Right lung (tissue), 2 donors: ENCODE measurements at regions not wholly inside any gene's neighbourhood (a gene's known extent, or its start where the extent isn't known, plus 50 kb on each side); places are given as distances from the start of the nearest gene placed in this dataset.

Experiments
- DNase-seq, 2 donors: peaks; one replicate each; pipeline ENCODE4 v3.0.0-alpha.2; 2013

DNA sequence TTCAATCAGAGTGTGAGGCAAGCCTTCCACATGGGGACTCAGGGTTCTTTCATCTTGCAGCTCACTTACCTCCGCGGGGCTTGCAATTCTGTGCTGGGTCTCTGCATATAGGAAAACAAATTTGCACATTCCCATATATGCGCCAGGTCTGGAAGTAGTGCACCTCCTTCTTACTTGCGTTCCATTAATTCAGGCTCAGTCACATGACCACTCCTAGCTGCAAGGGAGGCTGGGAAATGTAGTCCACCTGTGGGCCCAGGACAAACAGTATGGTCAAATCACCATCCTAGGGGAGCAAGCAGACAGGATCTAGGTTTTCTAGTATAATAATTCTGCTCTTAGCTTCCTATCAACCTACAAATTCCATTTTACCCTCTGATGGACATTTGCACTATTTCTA lies 160.4 kb downstream of the AACS start:
- DNase-seq: no peak

DNA sequence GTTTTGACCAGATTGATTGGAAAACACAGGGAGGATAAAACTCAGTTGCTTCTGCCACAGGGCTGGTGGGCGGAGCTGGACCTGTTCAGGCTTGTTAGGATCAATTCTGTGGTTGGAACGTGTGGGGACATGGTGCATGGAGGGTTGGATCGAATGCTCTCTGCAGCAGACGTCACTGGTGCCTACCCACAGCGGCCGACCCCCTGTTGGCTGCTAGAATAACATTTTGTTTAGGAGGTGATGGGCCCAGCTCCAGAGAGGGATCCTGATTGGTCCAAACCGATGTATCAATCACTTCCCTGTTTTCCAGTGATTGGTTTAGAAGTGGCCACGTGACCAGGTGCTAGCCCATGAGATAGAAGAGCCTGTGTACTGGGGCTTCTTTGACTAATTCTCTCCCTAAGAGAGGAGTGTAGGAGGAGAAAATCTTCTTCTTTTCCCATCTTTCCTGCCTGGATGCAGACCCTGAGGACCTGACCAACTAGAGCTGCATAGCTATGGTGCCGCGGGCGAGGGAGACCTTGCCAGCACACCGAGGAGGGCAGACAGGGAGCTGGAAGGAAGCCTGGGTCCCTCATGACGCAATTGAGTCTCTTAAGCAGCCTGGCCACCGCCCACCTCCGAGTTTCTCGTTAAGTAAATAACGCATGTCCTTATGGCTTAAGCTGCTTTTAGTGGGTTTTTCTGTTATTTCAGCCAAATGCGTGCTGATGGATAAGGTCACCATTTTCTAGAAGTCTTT lies 163.5 kb downstream of the AACS start:
- DNase-seq: no peak

DNA sequence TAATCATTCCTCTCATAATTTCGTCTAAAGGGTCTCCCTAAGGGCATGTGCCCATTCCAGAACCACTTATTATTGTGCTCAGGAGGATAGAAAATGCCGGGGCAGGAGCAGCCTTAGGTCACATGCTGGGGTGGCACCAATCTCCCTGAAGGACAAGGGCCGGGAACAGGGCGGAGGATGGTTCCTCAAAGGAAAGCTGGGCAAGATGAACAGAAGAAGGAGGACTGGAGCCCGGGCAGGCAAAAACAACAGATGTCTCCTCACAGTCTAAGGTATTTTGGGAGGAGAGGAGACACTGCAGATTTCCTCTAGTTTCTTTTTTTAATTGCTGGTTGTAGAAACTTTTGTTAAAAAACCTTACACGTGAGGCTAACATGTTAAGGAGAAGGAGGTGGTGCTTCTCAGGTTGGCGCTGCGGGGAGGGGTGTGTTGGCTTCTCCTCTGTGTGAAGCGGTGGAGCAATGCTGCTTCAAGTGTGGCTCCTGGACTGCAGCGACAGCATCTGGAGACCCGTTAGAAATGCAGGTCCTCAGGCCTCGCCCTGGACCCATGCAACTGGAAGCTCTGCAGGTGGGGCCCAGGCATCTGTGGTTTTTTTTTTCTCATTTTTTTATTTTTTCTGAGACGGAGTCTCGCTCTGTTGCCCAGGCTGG lies 164.8 kb downstream of the AACS start:
- DNase-seq: no peak

DNA sequence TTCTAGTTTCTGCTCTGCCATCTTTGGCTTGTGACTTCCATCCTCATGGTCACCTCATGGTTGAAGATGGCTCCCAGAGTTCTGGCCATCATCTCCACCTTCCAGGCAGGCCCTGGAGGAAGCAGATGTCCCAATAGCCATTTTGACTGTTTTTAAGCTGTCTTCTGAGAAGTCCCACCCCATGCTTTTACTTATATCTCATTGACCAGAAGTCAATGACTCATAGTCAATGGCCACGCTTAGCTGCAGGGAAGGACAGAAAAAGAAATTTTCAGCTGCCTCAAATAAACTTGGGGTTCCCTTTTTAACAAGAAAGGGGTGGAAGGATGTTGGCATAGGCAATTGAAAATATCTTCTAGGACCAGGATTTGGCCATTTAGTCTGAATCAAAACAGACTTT lies 168.1 kb downstream of the AACS start:
- no peak for DNase-seq

DNA sequence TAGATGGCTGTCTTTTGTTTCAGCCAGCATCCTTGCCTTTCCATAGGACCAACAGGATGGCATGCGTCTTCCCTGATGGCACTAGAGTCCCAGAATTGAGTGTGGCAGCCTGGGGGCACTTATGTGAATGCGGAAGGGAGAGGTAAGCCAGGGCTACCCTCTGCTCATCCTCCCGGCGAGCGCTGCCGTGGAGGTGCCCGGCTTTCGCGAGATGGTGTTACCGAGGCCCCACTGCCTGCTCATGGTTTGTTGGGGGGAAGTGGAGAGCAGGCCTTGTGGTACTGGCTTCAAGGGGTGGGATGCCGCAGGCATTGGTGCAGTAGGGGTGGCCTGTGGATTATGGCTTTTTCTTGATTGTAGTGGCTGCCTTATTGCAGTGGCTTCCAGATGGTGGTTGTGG lies 174.3 kb downstream of the AACS start:
- DNase-seq: no peak

DNA sequence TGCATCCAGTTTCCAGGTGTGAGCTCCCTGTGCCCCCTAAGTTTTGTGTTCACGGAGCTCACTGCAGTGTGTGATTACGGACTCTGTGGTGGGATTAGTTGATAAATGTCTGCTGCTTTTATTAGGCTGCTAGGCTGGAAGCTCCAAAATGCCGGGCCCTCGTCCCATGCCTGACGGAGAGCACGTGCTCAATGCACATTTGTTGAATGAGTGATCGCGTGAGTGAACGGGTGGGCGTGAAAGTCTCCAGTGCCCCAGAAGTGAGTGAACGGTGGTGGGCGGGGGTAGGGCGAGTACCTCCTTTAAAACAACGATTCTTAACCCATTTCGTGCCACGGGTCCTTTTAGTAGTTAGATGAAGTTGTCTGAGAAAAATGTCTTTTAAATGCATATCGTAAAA lies 175.5 kb downstream of the AACS start:
- DNase-seq: no peak

DNA sequence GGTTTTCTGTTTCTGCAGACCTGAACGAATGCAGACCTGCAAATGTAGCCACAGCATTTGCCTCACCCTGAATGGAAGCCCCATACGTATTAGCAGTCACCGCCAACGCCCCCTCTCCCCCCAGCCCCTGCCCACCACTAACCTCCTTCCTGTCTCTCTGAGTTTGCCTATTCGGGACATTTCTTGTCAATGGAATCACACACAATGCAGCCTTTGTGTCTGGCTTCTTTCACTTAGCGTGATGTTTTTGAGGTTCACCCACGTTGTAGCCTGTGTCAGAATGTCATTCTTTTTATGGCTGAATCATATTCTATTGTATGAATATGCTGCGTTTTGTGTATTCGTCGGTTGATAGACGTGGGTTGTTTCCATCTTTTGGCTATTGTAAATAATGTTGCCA lies 178.6 kb downstream of the AACS start:
- DNase-seq: no peak

DNA sequence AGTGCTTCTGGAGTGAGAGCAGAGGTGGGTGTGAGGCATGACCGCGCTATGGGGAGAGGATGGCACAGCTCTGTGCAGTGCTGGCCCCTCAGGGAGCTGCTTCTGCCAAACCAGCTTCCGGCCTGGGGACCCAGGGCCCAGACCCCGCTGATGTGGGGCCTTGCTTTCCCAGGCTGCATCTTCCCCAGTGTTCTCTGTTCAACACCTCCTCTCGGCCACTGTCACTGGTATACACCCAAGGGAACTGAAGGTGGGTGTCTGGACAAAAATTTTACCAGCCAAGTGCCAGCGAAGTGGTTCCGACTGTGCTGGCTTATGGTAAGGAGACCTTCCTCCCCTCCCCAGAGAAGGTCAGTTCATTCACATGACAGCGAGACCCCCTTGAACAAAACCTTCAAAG lies 179.1 kb downstream of the AACS start:
- no peak for DNase-seq

DNA sequence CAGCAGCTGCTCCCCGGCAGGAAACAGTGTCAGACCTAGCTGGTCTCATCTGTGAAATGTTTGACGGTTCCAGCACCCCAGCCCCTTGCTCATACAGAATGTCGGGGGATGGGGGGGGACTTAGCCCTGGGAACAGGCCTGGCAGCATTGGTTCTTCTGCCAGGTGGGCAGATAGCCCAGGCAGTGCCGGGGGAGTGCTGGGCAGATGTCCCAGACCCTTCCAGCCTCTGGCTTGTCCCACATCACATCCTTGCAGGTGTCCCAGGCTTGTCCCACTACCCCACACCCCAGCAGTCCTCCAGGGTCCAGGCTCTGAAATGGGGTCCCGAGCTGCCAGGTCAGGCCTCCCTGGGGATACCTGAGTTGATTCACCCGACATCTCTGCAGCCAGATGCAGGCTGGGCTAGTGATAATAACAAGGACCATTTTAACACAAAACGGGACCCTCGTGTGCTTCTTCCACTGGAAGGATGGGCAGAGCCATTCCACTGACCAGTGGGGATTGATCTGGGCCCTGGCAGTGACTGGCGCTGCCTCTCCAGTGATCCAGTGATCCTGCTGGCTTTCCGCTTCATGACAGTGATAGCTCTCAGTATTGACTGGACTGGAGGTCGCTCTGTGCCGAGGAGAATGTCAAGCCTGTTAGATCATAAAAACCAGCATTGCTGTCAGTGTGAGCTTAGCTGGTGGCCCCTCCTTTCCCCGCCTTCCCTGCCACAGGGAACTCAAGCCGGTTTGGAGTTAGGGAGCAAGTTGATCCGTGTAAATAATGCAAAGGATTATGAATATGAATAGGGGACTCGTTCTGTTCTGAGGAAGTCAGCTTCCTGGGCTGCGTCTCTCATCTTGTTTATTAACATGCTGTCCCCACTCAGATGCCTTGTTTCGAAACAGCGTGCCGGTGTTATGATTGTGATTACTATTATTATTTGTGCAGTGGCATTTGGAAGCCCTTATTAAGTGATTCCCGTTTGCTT lies 180.6 kb downstream of the AACS start:
- no peak for DNase-seq

DNA sequence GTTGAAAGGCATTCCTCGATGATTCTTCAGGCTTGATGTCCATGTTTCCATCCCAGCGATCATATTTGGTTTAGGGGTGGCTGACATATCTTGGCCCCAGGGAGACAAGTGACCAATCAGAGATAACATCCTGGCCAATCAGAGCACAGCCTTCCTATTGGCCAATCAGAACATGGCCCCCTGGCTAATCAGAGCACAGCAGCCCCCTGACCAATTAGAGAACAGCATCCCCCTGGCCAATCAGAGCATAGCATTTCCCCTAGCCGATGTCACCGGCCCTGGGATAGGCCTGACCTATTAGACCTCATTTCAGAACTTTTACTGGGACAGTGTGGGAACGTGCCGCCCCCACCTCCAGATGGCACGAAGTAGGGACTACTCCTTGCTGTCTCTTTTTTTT lies 182.2 kb downstream of the AACS start:
- no peak for DNase-seq

DNA sequence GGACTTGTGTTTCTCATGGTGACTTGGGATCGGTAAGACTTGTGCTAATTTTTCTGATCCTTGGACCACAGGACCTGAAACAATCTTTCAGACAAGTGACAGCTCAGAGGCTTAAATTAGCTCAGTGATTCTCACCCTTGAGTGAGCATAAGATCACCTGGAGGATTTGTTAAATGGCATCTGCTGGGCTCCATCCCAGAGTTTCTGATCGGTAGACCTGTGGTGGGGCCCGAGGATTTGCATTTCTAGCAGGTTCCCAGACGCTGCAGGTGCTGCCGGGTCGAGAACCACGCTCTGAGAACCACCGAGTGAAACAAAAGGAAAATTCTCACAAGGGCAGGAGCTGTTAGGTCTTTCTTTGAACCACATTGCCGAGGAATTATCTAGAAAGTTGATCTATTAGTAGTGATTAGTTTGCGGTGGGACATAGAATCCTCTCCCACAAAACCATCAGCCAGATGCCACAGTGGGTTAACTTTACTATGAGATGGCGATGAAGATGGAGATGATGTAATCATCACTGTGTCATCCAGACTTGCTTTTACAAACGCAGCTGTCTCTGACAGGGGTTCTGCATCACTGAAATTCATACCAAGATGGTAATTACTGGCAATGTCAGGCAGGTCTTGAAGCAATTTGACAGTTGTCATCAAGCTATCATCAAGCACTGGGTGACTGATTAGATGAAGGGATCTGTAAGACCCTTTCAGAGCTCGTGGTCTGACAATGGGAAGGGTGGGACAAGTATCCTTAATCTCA lies 184.0 kb downstream of the AACS start:
- no peak for DNase-seq

DNA sequence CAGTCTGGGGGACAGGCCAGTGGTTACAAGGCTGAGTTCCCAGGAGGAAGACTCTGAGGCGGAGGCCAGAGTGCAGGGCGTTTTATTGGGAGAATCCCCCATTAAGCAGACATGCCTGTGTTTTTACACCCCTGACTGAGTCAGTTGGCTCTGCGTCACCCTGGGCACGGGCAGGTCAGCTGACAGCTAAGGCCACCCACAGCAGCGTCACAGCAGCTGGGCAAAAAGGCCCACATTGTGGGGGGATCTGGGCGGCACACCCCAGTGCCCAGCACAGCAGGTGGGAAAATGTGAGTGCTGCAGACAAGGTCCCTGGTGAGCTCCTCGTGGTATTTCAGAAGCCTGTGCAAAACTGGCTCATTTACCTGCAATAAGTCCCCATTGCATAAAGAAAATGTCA lies 184.7 kb downstream of the AACS start:
- no peak for DNase-seq

DNA sequence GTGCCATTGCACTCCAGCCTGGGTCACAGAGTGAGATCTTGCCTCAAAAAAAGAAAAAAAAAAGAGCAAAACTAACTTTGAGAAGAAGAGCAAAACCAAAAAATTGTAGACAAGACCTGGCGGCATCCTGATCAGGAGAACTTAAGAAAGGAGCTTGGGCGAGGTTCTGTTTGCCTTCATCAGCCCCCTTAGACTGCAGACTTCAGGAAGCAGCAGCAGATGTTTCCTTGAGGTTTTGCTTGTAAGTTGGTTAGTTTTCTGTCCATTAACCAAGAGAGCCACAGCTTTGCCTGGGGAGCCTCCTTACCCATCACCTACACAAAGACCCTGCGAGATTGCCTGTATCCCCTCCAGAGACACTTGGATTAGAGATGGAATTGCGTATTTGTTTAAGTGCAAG lies 189.0 kb downstream of the AACS start:
- DNase-seq: no peak

DNA sequence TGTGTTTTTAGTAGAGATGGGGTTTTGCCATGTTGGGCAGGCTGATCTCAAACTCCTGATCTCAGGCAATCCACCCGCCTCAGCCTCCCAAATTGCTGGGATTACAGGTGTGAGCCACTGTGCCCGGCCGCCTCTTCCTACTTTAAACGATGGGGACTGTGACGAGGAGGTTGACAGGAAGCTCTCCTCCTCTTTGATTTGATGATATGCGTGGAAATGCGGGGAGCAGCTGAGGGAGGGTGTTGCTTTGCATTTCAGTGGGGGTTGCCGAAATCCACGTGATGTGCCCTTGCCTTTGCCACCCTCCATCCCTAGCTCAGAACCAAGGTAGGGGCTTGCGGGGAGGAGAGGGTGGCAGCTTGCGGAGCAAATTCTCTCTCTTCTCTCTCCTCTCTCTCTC lies 189.6 kb downstream of the AACS start:
- no peak for DNase-seq

DNA sequence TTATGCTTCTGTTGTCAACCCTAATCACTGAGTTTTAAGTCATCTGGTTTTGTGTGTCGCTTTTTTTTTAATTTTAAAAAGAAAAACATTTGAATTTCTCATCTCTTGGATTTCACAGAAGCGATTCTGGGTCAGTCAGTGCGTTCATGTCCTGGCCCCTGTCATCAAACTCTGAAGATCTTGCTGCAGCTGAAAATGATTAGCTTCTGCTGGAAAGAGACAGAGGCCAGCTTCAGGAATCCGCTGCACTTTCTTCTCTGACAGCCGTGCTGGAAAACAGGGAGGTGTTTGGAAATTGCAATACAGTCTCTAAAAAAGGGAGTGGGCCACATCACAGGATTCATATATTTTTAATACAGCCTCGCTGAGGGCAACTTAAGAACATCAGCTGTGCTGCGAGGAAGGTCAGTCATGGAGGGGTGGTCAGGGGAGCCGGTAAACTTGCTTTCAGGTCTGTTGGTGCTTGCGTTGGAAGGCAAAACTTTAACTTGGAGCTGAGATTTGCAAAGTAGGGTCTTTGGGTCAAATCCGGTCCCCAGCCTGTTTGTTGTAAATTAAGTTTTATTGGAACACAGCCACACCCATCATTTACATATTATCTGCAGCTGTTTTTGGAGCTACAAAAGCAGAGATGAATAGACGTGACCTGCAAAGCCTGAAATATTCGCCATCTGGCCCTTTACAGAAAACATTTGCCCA lies 190.8 kb downstream of the AACS start:
- DNase-seq: no peak

DNA sequence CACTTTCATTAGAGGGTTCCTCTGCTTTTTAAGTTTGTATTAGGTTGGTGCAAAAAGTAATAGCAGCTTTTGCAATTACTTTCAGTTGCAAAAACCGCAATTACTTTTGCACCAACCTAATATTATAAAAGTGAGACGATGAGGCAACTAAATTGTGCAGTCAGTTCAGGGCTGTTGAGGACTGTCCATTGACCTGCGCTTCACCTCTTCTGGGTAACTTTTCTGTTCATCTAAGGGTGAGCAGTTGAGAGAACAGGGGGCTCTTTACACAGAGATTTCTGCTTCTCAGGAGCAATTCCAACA lies 191.3 kb downstream of the AACS start:
- no peak for DNase-seq

DNA sequence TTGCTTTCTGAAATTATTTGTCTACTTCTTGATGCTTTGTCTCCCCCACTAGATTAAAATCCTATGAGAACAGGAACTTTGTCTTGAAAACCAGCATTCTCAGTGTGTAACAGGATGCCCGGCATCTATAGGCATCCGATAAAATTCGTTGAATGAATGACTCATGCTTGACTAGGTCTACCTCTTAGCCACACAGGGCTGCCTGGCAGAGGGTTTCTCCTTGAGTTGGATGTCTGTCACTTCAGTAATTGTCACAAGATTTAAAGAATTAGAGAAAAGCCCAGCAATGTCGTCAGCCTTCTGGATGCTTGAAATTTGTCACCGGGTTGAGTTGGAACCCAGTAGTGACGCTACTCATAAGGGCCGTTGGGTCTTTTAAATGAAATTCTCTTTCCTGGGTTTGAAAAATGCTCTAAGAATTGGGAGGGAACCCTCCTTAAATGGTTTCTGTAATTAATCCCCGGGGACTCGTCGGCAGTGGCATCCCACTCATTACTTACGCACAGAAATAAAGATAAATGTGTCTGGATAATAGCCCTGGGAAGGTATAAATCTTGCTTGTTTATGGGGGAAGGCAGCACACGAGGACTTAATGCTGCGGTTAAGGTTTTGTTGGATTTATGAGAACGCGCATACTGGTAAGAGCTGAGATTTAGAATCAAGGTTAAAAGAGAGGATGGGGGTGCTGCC lies 194.1 kb downstream of the AACS start:
- no peak for DNase-seq

DNA sequence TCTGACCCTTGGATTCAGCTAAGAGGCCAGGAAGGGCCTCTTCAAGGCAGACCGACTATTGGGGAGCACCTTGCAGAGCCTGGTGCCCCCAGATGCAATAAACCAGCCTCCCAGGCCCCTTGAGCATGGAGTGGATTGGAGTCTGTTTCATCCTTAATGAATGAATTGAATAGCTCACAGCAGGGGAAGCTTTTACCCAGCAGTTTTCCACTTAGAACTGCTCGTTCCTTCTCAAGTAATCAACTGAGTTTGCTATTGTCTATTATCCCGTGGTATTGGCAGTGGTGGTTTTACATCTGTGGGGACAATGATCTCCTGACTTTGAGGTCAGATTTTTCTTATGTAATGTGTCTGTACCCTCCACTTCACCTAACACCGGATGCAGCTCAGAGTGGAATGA lies 197.6 kb downstream of the AACS start:
- no peak for DNase-seq

DNA sequence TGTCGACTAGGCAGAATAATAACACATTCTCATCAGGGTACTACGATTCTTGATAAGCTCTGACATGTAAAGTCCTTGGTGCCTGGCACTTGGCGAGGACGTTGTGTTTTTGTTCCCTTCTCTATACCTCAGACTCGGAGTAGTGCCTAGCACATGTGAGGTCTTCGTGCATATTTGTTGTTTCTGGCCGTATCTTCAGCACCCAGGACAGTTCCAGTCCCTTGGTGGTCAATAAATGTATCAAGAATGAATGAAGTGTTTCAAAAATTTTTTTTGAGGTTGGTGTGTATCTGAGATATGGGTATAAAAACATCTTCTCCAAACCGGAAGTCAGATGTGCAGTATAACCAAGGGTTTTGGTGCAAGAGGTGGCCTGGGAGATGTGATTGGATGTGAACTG lies 198.2 kb downstream of the AACS start:
- no peak for DNase-seq

DNA sequence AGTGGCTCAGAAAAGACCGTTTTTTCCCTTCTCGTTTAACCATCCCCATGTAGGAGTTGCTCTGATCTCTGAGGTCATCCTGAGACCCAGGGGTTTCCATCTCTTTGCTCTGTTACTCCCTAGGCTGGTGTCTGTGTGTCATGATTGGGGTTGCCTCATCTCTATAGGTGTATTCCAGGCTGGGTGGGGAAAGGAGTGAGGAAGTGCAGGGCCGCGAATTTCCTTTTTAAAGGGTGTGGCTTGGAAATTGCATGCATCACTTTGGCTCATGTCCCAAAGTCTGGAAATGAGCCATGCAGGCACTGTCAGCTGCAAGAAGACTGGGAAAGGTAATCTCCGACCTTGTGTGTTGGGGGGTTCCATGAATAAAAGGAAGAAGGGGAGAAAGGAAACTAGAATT lies 201.9 kb downstream of the AACS start:
- DNase-seq: no peak

DNA sequence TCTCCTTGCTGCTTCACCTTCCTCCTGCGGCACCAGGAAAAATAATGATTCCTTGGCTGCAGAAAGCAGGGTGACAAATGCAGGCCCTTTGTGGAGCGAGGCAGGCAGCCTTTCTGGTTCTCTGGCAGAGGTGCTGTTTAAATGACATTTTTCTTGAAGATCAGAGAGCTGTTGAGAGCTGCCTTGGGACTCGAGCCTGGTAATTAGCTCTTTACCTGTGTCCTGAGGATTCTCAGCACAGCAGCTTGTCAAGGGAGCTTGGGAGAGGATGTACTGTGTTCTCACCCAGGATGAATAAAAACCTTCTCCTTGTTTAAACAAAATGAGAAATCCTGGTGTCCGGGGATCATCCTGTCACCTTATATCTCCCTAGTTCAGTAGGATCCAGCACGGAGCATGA lies 204.0 kb downstream of the AACS start:
- DNase-seq: no peak
